ENCODE measurements at regions not wholly inside any gene's neighbourhood (a gene's known extent, or its start where the extent isn't known, plus 50 kb on each side); places are given as distances from the start of the nearest gene placed in this dataset.

DNA sequence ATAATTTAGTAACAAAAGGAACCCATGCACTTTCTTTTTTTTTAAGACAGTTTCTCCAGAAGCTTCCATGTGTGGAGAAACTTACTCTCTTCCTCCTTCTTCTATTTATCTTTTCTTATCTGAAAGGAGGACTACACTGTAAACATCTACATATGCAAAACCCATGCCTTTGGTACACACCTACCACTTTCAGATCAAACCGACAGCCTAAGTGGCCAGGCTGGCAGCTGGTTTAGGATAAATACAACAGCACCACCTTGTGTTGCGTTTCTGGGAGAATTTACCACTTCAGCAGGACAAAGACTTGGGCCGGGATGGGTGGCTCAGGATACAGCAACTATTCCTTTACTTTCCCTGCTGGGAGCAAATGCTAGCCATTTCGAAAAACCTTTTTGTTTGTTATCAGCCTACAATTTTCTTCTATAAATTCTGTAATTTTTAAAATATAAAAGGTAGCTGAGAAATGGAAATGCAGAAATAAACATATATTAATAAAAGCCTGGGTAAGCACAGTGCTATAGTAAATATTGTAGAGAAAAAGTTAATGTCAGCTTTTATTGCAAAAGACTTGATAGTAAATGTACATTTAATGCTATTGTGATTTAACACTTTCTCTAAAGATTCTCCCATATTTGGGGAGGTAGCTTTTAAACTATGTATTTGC lies 94.0 kb upstream of the RFC3 start:
- peaks cover 2 to 18% (median 10%) of the 10 kb centered on the region in 4 donors for H3K4me1 ChIP-seq (ENCODE audit: control insufficient read depth in 4 of 4, insufficient read depth in 4 of 4, low read length in 3 of 4)
- peak overlapping the region; percentile 36 to 62 for H3K27ac ChIP-seq (ENCODE audit: low read depth in 1 of 2, low read length in 2 of 2)
- DNase-seq (ENCODE audit: low spot score): peak; percentile 52
- 2% methylated on average over 4 of the region's 4 CpGs for WGBS
- no peaks in the 10 kb centered on the region for H3K36me3 ChIP-seq (ENCODE audit: control insufficient read depth in 4 of 4, insufficient read depth in 3 of 4, low read depth in 1 of 4, low read length in 3 of 4)
- H3K4me3 ChIP-seq (ENCODE audit: low read depth in 1 of 3, low read length in 3 of 3): no peak overlapping the region
- TF ChIP-seq, protein P1, sequence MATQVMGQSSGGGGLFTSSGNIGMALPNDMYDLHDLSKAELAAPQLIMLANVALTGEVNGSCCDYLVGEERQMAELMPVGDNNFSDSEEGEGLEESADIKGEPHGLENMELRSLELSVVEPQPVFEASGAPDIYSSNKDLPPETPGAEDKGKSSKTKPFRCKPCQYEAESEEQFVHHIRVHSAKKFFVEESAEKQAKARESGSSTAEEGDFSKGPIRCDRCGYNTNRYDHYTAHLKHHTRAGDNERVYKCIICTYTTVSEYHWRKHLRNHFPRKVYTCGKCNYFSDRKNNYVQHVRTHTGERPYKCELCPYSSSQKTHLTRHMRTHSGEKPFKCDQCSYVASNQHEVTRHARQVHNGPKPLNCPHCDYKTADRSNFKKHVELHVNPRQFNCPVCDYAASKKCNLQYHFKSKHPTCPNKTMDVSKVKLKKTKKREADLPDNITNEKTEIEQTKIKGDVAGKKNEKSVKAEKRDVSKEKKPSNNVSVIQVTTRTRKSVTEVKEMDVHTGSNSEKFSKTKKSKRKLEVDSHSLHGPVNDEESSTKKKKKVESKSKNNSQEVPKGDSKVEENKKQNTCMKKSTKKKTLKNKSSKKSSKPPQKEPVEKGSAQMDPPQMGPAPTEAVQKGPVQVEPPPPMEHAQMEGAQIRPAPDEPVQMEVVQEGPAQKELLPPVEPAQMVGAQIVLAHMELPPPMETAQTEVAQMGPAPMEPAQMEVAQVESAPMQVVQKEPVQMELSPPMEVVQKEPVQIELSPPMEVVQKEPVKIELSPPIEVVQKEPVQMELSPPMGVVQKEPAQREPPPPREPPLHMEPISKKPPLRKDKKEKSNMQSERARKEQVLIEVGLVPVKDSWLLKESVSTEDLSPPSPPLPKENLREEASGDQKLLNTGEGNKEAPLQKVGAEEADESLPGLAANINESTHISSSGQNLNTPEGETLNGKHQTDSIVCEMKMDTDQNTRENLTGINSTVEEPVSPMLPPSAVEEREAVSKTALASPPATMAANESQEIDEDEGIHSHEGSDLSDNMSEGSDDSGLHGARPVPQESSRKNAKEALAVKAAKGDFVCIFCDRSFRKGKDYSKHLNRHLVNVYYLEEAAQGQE (IDR thresholded peaks at IDR 0.05): no peak
- peak; percentile 24 for TF ChIP-seq YY1 (IDR thresholded peaks at IDR 0.05)
- TF ChIP-seq, protein P2, sequence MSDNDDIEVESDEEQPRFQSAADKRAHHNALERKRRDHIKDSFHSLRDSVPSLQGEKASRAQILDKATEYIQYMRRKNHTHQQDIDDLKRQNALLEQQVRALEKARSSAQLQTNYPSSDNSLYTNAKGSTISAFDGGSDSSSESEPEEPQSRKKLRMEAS (IDR thresholded peaks at IDR 0.05): peak; percentile 29
- no peak for TF ChIP-seq NR2F2 (IDR thresholded peaks at IDR 0.05)
- TF ChIP-seq FOXA1 (IDR thresholded peaks at IDR 0.05): no peak
- no peak for TF ChIP-seq TAF1 (conservative IDR thresholded peaks at IDR 0.05)
- TF ChIP-seq, protein P3, sequence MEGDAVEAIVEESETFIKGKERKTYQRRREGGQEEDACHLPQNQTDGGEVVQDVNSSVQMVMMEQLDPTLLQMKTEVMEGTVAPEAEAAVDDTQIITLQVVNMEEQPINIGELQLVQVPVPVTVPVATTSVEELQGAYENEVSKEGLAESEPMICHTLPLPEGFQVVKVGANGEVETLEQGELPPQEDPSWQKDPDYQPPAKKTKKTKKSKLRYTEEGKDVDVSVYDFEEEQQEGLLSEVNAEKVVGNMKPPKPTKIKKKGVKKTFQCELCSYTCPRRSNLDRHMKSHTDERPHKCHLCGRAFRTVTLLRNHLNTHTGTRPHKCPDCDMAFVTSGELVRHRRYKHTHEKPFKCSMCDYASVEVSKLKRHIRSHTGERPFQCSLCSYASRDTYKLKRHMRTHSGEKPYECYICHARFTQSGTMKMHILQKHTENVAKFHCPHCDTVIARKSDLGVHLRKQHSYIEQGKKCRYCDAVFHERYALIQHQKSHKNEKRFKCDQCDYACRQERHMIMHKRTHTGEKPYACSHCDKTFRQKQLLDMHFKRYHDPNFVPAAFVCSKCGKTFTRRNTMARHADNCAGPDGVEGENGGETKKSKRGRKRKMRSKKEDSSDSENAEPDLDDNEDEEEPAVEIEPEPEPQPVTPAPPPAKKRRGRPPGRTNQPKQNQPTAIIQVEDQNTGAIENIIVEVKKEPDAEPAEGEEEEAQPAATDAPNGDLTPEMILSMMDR (IDR thresholded peaks at IDR 0.05; ENCODE audit: low read depth, low read length, missing input control): peak; percentile 83
- TF ChIP-seq HNF4A (conservative IDR thresholded peaks at IDR 0.05): peak; percentile 2 to 11
- TF ChIP-seq HNF4G (IDR thresholded peaks at IDR 0.05): no peak
- TF ChIP-seq, protein P4, sequence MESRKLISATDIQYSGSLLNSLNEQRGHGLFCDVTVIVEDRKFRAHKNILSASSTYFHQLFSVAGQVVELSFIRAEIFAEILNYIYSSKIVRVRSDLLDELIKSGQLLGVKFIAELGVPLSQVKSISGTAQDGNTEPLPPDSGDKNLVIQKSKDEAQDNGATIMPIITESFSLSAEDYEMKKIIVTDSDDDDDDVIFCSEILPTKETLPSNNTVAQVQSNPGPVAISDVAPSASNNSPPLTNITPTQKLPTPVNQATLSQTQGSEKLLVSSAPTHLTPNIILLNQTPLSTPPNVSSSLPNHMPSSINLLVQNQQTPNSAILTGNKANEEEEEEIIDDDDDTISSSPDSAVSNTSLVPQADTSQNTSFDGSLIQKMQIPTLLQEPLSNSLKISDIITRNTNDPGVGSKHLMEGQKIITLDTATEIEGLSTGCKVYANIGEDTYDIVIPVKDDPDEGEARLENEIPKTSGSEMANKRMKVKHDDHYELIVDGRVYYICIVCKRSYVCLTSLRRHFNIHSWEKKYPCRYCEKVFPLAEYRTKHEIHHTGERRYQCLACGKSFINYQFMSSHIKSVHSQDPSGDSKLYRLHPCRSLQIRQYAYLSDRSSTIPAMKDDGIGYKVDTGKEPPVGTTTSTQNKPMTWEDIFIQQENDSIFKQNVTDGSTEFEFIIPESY (IDR thresholded peaks at IDR 0.05): no peak
- peak; percentile 96 to 99 for TF ChIP-seq RAD21 (IDR thresholded peaks at IDR 0.05)
- no peak for TF ChIP-seq FOXA2 (IDR thresholded peaks at IDR 0.05)
- TF ChIP-seq, protein P5, sequence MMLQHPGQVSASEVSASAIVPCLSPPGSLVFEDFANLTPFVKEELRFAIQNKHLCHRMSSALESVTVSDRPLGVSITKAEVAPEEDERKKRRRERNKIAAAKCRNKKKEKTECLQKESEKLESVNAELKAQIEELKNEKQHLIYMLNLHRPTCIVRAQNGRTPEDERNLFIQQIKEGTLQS (IDR thresholded peaks at IDR 0.05): no peak
- no peak for TF ChIP-seq SP1 (IDR thresholded peaks at IDR 0.05)
- peak in 1 of 2 donors; percentile 6 for TF ChIP-seq RXRA (IDR thresholded peaks at IDR 0.05)
- no peak for TF ChIP-seq GABPA (IDR thresholded peaks at IDR 0.05 in 1 of 2, conservative IDR thresholded peaks at IDR 0.05 in 1 of 2)
- H3K9ac ChIP-seq (ENCODE audit: low read depth in 1 of 2, low read length in 2 of 2): peak overlapping the region; percentile 8 to 9
- H3K27me3 ChIP-seq (ENCODE audit: control insufficient read depth in 4 of 4, insufficient read depth in 4 of 4, low read length in 3 of 4): no peaks in the 10 kb centered on the region
- H3K9me3 ChIP-seq (ENCODE audit: control insufficient read depth in 4 of 4, low read length in 3 of 4): no peaks in the 10 kb centered on the region
